A549 (cell line): ENCODE measurements at regions not wholly inside any gene's neighbourhood (a gene's known extent, or its start where the extent isn't known, plus 50 kb on each side); places are given as distances from the start of the nearest gene placed in this dataset.

Experiments used
- CHD4 ChIP-seq: fragments of 200-600 bp; sonication (generic); IDR thresholded peaks from 2 replicates; pipeline ENCODE4 v1.6.1; 2016; ENCODE audit warnings: antibody characterized with exemption, mild to moderate bottlenecking, borderline replicate concordance
- CTCF ChIP-seq: fragments of >200 bp; sonication (Bioruptor Twin); formaldehyde crosslinking; IDR thresholded peaks from 3 replicates; pipeline ENCODE4 v1.5.1; 2016
- FOSL2 ChIP-seq, 2 experiments: fragments of 450-650 bp in 1 of 2; fragments of >200 bp in 1 of 2; sonication (Bioruptor Twin) in 1 of 2; formaldehyde crosslinking; IDR thresholded peaks; 2 replicates each; pipeline versions ENCODE4 v1.5.0 to v1.6.1; 2016 to 2020; ENCODE audit warnings: mild to moderate bottlenecking in 1 of 2, moderate library complexity in 1 of 2
- HDAC2 ChIP-seq: fragments of 200-600 bp; sonication (generic); IDR thresholded peaks from 2 replicates; pipeline ENCODE4 v1.6.1; 2016
- JUN ChIP-seq, 2 experiments: fragments of >200 bp; sonication (Bioruptor Twin); formaldehyde crosslinking; IDR thresholded peaks; 2 replicates in 1 of 2; 3 replicates in 1 of 2; pipeline ENCODE4 v1.6.1; 2016 to 2017
- MAX ChIP-seq: IDR thresholded peaks from 2 replicates; pipeline ENCODE4 v1.6.1; 2012
- MAZ ChIP-seq: fragments of 150-350 bp; IDR thresholded peaks from 2 replicates; pipeline ENCODE4 v1.6.1; 2014; ENCODE audit warnings: antibody characterized with exemption, low read depth, low read length, borderline replicate concordance
- PHF8 ChIP-seq: fragments of 200-600 bp; sonication (generic); IDR thresholded peaks from 2 replicates; pipeline ENCODE4 v1.6.1; 2016; ENCODE audit warnings: low read depth, mild to moderate bottlenecking, antibody characterized with exemption, moderate library complexity, borderline replicate concordance
- POLR2A ChIP-seq: IDR thresholded peaks from 2 replicates; pipeline ENCODE4 v1.6.1; 2012; ENCODE audit warnings: mild to moderate bottlenecking, low read length
- RCOR1 ChIP-seq: fragments of 150-350 bp; IDR thresholded peaks from 2 replicates; pipeline ENCODE4 v1.6.1; 2014; ENCODE audit warnings: antibody characterized with exemption, low read length, low read depth
- SMC3 ChIP-seq: fragments of >200 bp; sonication (Bioruptor Twin); formaldehyde crosslinking; IDR thresholded peaks from 3 replicates; pipeline ENCODE4 v1.6.1; 2018; ENCODE audit warnings: inconsistent platforms
- ZFP36 ChIP-seq: fragments of 450-650 bp; IDR thresholded peaks from 2 replicates; pipeline ENCODE4 v1.6.1; 2014; ENCODE audit warnings: borderline replicate concordance; ENCODE audit not compliant: partially characterized antibody

GRCh38 chr3:26312816-26313215 is 309.8 kb upstream of the LRRC3B start:
- no peak for TF ChIP-seq CTCF
- TF ChIP-seq POLR2A = no peak
- TF ChIP-seq ZFP36 = no peak
- no peak for TF ChIP-seq PHF8
- no peak for TF ChIP-seq MAX
- no peak for TF ChIP-seq RCOR1
- no peak for TF ChIP-seq SMC3
- TF ChIP-seq FOSL2 (IDR thresholded peaks at IDR 0.05) = no peak
- no peak for TF ChIP-seq FOSL2 (CRISPR knock-in tag; IDR thresholded peaks at IDR 0.05)
- no peak for TF ChIP-seq MAZ
- TF ChIP-seq CHD4 = no peak
- TF ChIP-seq JUN (IDR thresholded peaks at IDR 0.05) = no peak
- TF ChIP-seq HDAC2 = no peak
